Osteoblast (primary cell): ENCODE measurements at regions not wholly inside any gene's neighbourhood (a gene's known extent, or its start where the extent isn't known, plus 50 kb on each side); places are given as distances from the start of the nearest gene placed in this dataset.

ENCODE experiments used
- DNase-seq: peaks from one replicate; pipeline ENCODE4 v3.0.0; 2011; ENCODE audit warnings: low spot score, mixed read lengths; ENCODE audit not compliant: insufficient read length; ENCODE audit errors: missing footprints
- H2AFZ ChIP-seq: 2 replicates; pipeline ENCODE4 v1.6.0; 2011; ENCODE audit warnings: mild to moderate bottlenecking, low read length
- H3K27ac ChIP-seq: 2 replicates; pipeline ENCODE4 v1.5.1; 2011; ENCODE audit warnings: mild to moderate bottlenecking, low read depth, low read length, moderate library complexity
- H3K27me3 ChIP-seq: 2 replicates; pipeline ENCODE4 v1.6.0; 2012; ENCODE audit warnings: mild to moderate bottlenecking, control low read depth, inconsistent platforms, low read length, moderate library complexity; ENCODE audit not compliant: insufficient read depth
- H3K36me3 ChIP-seq: 2 replicates; pipeline ENCODE4 v1.5.1; 2011; ENCODE audit warnings: mild to moderate bottlenecking, low read length, control low read depth, moderate library complexity; ENCODE audit not compliant: insufficient read depth
- H3K4me1 ChIP-seq: 2 replicates; pipeline ENCODE4 v1.5.1; 2011; ENCODE audit warnings: mild to moderate bottlenecking, low read length, control low read depth, moderate library complexity; ENCODE audit not compliant: insufficient read depth
- H3K4me2 ChIP-seq: 2 replicates; pipeline ENCODE4 v1.6.0; 2011; ENCODE audit warnings: mild to moderate bottlenecking, low read length; ENCODE audit not compliant: insufficient read depth
- H3K4me3 ChIP-seq: fragments of 200-600 bp; sonication (generic); 3 replicates; pipeline ENCODE4 v1.5.1; 2012; ENCODE audit warnings: mild to moderate bottlenecking, low read length, inconsistent platforms; ENCODE audit not compliant: insufficient read depth
- H3K79me2 ChIP-seq: 2 replicates; pipeline ENCODE4 v1.6.0; 2012; ENCODE audit warnings: mild to moderate bottlenecking, low read length, control low read depth, inconsistent platforms; ENCODE audit not compliant: insufficient read depth
- H3K9me3 ChIP-seq: 2 replicates; pipeline ENCODE4 v1.5.1; 2011; ENCODE audit warnings: low read depth, low read length, control low read depth
- H4K20me1 ChIP-seq: 2 replicates; pipeline ENCODE4 v1.6.0; 2012; ENCODE audit warnings: mild to moderate bottlenecking, low read length, control low read depth; ENCODE audit not compliant: insufficient read depth
- TF ChIP-seq, protein P1 (sequence below): IDR thresholded peaks from 2 replicates; pipeline ENCODE4 v1.5.1; 2011; ENCODE audit warnings: mild to moderate bottlenecking, low read depth, low read length, moderate library complexity; ENCODE audit errors: extremely low read depth

DNA sequence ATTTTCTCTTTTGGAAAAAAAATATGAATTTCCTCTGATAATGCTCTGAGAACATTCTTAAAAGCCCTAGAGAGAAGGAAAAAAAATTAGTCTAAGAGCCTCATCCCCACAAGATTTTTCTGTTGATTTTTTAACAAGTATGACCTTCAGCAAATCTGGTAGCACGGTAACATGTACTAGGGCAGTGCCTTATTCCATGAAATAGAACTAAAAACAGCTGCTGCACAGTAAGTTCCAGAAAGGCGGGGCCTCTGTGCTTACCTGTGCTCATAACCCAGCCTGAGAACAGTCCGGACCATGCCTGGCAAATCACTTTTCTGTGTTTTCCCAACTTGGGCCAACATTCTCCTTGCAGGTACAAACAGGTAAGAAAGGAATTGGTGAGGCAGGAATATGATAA is 519.1 kb upstream of the AKR1E2 start:
- TF ChIP-seq, protein P1, sequence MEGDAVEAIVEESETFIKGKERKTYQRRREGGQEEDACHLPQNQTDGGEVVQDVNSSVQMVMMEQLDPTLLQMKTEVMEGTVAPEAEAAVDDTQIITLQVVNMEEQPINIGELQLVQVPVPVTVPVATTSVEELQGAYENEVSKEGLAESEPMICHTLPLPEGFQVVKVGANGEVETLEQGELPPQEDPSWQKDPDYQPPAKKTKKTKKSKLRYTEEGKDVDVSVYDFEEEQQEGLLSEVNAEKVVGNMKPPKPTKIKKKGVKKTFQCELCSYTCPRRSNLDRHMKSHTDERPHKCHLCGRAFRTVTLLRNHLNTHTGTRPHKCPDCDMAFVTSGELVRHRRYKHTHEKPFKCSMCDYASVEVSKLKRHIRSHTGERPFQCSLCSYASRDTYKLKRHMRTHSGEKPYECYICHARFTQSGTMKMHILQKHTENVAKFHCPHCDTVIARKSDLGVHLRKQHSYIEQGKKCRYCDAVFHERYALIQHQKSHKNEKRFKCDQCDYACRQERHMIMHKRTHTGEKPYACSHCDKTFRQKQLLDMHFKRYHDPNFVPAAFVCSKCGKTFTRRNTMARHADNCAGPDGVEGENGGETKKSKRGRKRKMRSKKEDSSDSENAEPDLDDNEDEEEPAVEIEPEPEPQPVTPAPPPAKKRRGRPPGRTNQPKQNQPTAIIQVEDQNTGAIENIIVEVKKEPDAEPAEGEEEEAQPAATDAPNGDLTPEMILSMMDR = no peak
- Histone ChIP-seq H3K9me3 (no peaks in the 10 kb centered on the region), H3K79me2 (no peaks in the 10 kb centered on the region), H4K20me1 (no peaks in the 10 kb centered on the region), H3K4me1 (no peaks in the 10 kb centered on the region), H3K27ac (no peak overlapping the region), H3K4me2 (no peak overlapping the region), H2AFZ (no peak overlapping the region), H3K36me3 (no peaks in the 10 kb centered on the region), H3K4me3 (no peak overlapping the region), H3K27me3 (no peaks in the 10 kb centered on the region)
- no peak for DNase-seq

DNA sequence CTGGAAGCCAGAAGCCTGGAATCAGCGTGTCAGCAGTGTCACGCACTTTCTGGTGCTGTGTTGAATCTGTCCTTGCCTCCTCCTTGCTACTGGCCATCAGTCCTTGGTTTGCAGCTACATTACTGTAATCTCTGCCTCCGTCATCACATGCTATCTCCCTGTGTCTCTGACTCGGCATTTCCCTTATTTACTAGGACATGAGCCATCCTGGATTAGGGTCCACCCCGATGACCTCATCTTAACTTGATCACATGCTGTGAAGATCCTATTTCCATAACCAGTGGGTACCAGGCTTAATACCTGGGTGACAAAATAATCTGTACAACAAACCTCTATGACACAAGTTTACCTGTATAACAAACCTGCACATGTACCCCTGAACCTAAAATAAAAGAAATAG is 518.0 kb upstream of the KLF6 start:
- H3K36me3 ChIP-seq = no peaks in the 10 kb centered on the region
- H3K79me2 ChIP-seq = no peaks in the 10 kb centered on the region
- no peak for DNase-seq
- H3K9me3 ChIP-seq = no peaks in the 10 kb centered on the region
- no peaks in the 10 kb centered on the region for H3K27me3 ChIP-seq
- H3K4me2 ChIP-seq = no peak overlapping the region
- H2AFZ ChIP-seq = no peak overlapping the region
- no peak overlapping the region for H3K4me3 ChIP-seq
- H3K4me1 ChIP-seq = no peaks in the 10 kb centered on the region
- H3K27ac ChIP-seq = no peak overlapping the region
- TF ChIP-seq, protein P1 = no peak
- no peaks in the 10 kb centered on the region for H4K20me1 ChIP-seq

DNA sequence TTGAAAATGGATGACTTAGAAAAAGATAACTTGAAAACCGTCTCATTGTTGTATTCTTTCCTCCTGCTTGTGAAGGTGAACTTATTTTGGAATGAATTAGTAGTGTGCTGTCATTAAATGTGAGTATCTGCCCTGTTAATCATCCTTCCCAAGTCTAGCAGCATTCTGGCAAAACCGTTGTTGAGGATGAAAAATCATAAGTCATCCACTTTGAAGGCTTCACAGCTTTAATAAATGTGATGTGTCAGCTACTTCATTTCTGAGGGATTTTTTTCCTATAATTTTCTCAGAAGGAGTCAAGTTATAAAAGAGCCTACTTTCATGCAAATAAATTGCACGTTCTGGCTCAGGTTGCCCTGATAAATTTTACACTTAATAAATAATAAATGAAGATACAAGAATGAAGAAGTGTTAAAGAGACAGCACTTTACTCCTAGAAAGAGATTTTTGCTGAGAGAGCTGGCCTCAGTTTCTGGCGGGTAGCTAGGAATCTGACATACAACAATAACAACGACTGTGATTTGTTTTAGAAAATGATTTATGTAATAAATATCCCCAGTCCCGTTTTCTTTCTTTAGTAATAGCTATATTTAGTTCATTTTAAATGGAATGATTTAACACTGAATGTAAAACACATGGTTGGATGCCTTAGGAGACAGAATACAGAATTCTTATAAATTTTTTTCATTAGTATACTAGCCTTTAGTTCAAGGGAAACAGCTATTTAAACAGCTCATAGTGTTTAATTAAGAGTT is 516.5 kb upstream of the KLF6 start:
- H3K4me3 ChIP-seq = no peak overlapping the region
- no peaks in the 10 kb centered on the region for H4K20me1 ChIP-seq
- H3K9me3 ChIP-seq = no peaks in the 10 kb centered on the region
- H3K36me3 ChIP-seq = no peaks in the 10 kb centered on the region
- TF ChIP-seq, protein P1 = no peak
- no peak overlapping the region for H3K4me2 ChIP-seq
- no peak overlapping the region for H3K27ac ChIP-seq
- H2AFZ ChIP-seq = no peak overlapping the region
- no peaks in the 10 kb centered on the region for H3K79me2 ChIP-seq
- DNase-seq = no peak
- no peaks in the 10 kb centered on the region for H3K27me3 ChIP-seq
- no peaks in the 10 kb centered on the region for H3K4me1 ChIP-seq

DNA sequence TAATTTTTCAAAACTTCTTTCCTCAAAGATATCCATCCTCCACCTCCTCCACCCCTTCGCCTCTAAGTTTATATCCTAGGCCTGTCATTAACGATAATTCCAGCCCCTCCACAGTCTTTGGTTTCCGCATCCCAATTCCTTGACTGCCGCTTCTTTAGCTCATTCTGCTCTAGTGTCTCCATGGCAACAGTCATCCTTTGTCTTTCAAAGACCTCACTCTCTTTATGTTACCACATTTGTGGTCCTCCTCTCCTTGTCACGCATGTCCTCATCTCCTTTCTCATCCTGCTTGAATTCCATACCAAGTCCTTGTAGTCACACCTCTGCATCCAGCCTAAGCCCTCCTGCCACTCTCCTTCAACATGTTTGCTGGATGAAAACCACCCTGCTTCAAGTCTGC is 511.2 kb upstream of the KLF6 start:
- TF ChIP-seq, protein P1 = no peak
- Histone ChIP-seq H3K4me2 (no peak overlapping the region), H3K4me1 (no peaks in the 10 kb centered on the region), H3K27ac (no peak overlapping the region), H2AFZ (no peak overlapping the region), H3K4me3 (no peak overlapping the region), H3K79me2 (no peaks in the 10 kb centered on the region), H3K36me3 (no peaks in the 10 kb centered on the region), H3K27me3 (no peaks in the 10 kb centered on the region), H3K9me3 (no peaks in the 10 kb centered on the region), H4K20me1 (no peaks in the 10 kb centered on the region)
- no peak for DNase-seq
